ENCODE measurements at regions not wholly inside any gene's neighbourhood (a gene's known extent, or its start where the extent isn't known, plus 50 kb on each side); places are given as distances from the start of the nearest gene placed in this dataset.

DNA sequence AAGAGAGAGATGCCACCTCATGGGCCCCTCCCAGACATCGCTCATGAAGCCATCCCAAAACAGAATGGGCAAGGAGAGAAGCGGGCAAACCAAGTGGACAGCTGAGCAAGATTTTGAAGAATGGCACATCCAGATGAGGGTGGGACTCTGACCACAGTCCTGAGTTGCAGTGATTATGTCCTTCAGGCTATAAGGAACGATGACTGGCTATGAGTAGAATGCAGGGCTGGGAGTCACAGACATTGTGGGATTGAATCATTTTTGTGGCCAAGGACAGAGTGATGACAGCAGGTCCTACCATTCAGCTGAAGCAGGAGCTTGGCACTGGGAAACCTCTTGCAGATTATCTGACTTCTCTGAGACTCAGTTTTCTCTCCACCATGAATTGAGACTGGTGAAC lies 245.7 kb upstream of the SLC30A5 start:
- ATAC-seq (ENCODE audit: poor library complexity) (no peak), DNase-seq (no peak)
- no peaks in the 10 kb centered on the region for H3K9me3 ChIP-seq (ENCODE audit: control insufficient read depth in 1 of 2, insufficient read depth in 1 of 2, low read length in 2 of 2)
- no peak overlapping the region for H3K27ac ChIP-seq (ENCODE audit: low read depth in 1 of 2, low read length in 2 of 2)
- H3K27me3 ChIP-seq (ENCODE audit: control insufficient read depth in 1 of 2, insufficient read depth in 2 of 2, low read length in 2 of 2), result no peaks in the 10 kb centered on the region
- no peaks in the 10 kb centered on the region for H3K36me3 ChIP-seq (ENCODE audit: insufficient read depth, low read length)
- no peak for TF ChIP-seq CTCF (IDR thresholded peaks at IDR 0.05)
- intact Hi-C loops (cut with DNase I, micrococcal nuclease), result no loop called here
- H3K9me3 Mint-ChIP-seq, result no peaks in the 10 kb centered on the region
- H3K4me3 ChIP-seq (ENCODE audit: low read length), result no peak overlapping the region
- no peaks in the 10 kb centered on the region for H3K4me1 ChIP-seq (ENCODE audit: insufficient read depth, low read length)
- ChIA-PET POLR2A (no interaction called here), CTCF (no interaction called here)
- H3K27me3 Mint-ChIP-seq, result no peaks in the 10 kb centered on the region
- H3K4me3 Mint-ChIP-seq, result no peak overlapping the region
- no peaks in the 10 kb centered on the region for H3K36me3 Mint-ChIP-seq (ENCODE audit: low read depth)
- H3K27ac Mint-ChIP-seq, result no peak overlapping the region
- H3K4me1 Mint-ChIP-seq (ENCODE audit: low read depth), result no peaks in the 10 kb centered on the region

GRCh38 chr5:68849103-68849502 lies 244.7 kb upstream of the SLC30A5 start:
- no peak for ATAC-seq (ENCODE audit: poor library complexity)
- no peaks in the 10 kb centered on the region for H3K27me3 Mint-ChIP-seq
- H3K4me3 Mint-ChIP-seq, result no peak overlapping the region
- H3K27ac Mint-ChIP-seq, result no peak overlapping the region
- intact Hi-C loops (cut with DNase I, micrococcal nuclease), result no loop called here
- H3K36me3 Mint-ChIP-seq (ENCODE audit: low read depth), result no peaks in the 10 kb centered on the region
- TF ChIP-seq CTCF (IDR thresholded peaks at IDR 0.05), result no peak
- H3K4me1 ChIP-seq (ENCODE audit: insufficient read depth, low read length), result no peaks in the 10 kb centered on the region
- no peaks in the 10 kb centered on the region for H3K27me3 ChIP-seq (ENCODE audit: control insufficient read depth in 1 of 2, insufficient read depth in 2 of 2, low read length in 2 of 2)
- no peaks in the 10 kb centered on the region for H3K4me1 Mint-ChIP-seq (ENCODE audit: low read depth)
- ChIA-PET POLR2A (no interaction called here), CTCF (no interaction called here)
- no peak for DNase-seq
- H3K27ac ChIP-seq (ENCODE audit: low read depth in 1 of 2, low read length in 2 of 2), result no peak overlapping the region
- no peaks in the 10 kb centered on the region for H3K9me3 ChIP-seq (ENCODE audit: control insufficient read depth in 1 of 2, insufficient read depth in 1 of 2, low read length in 2 of 2)
- H3K4me3 ChIP-seq (ENCODE audit: low read length), result no peak overlapping the region
- H3K36me3 ChIP-seq (ENCODE audit: insufficient read depth, low read length), result no peaks in the 10 kb centered on the region
- H3K9me3 Mint-ChIP-seq, result no peaks in the 10 kb centered on the region

DNA sequence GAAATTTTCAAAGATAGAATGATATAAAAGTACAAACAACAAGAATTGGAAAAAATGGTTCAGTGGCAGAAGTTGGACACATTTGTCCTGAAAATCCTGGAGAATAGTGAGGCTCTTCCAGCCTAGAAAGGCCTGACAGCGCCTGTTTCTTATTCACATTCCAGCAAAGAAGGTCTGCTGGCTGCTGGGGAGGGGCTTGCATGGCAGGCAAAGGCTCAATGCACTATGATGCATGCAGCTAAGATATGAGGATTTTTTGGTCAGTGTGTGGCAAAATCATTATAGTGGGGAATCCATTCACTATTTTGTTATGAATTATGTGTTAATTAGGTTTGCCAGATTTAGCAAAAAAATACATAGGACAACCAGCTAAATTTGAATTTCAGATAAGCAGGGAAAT lies 243.9 kb upstream of the SLC30A5 start:
- TF ChIP-seq CTCF (IDR thresholded peaks at IDR 0.05), result no peak
- Mint-ChIP-seq H3K4me3 (no peak overlapping the region), H3K9me3 (no peaks in the 10 kb centered on the region), H3K27me3 (no peaks in the 10 kb centered on the region), H3K4me1 (ENCODE audit: low read depth) (no peaks in the 10 kb centered on the region), H3K36me3 (ENCODE audit: low read depth) (no peaks in the 10 kb centered on the region), H3K27ac (no peak overlapping the region)
- Histone ChIP-seq H3K9me3 (ENCODE audit: control insufficient read depth in 1 of 2, insufficient read depth in 1 of 2, low read length in 2 of 2) (no peaks in the 10 kb centered on the region), H3K36me3 (ENCODE audit: insufficient read depth, low read length) (no peaks in the 10 kb centered on the region), H3K4me3 (ENCODE audit: low read length) (no peak overlapping the region), H3K27me3 (ENCODE audit: control insufficient read depth in 1 of 2, insufficient read depth in 2 of 2, low read length in 2 of 2) (no peaks in the 10 kb centered on the region), H3K27ac (ENCODE audit: low read depth in 1 of 2, low read length in 2 of 2) (no peak overlapping the region), H3K4me1 (ENCODE audit: insufficient read depth, low read length) (no peaks in the 10 kb centered on the region)
- intact Hi-C loops (cut with DNase I, micrococcal nuclease), result no loop called here
- ATAC-seq (ENCODE audit: poor library complexity), result no peak
- no peak for DNase-seq
- CTCF ChIA-PET, result interaction anchor here (1.1 kb wide), 1 partner anchor 37 kb away, joined by 3 read pairs; no protein-coding TSS in a partner anchor
- POLR2A ChIA-PET, result no interaction called here

Measured in CD4-positive, alpha-beta T cell (primary cell).